ENCODE measurements at regions not wholly inside any gene's neighbourhood (a gene's known extent, or its start where the extent isn't known, plus 50 kb on each side); places are given as distances from the start of the nearest gene placed in this dataset.

DNA sequence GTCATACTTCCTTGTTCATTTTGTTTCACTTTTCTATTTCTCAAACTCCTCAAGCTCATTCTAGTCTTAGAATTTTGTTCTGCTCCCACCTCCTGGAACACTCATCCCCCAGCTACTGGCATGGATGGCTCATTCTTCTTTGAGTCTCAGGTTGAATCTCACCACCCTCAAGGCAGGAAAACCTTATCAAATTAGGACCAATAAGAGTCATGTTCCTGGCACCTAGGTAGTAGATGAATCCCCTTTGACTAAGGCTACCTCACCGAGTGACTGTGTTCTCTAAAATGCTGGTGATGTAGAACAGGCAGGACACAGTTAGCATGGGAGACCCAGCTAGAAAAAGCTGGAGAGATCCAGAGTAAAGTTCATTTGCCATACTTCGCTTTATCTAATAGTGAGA lies 1050.8 kb upstream of the EEF2KMT start:
- no peak overlapping the region for H3K4me3 ChIP-seq (ENCODE audit: low read length)

DNA sequence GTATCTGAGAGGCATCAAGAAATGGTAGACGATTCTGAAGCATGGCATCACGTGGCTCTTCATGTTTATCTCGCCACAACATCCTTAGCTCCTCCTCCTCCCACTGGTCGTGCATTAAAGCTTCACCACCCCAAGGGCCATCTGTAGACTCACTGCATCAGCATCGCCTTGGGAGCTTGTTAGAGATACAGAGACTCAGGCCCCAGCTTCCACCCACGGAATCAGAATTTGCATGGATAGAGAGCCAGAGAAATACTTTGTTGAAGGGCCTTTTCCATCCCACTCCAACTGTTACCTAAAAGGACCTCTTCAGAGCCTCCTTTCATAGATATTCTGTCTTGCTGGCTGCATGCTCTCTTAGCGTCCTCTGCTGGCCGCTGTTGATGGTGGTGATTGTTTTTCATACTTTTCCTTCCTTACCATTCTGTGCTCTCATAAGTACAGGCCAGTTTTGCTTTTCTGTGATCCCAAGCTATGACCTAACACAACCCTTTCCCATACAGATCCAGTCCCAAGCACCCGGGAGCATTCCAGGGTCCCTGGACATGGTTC lies 1049.4 kb upstream of the EEF2KMT start:
- Histone ChIP-seq H3K4me1 (ENCODE audit: insufficient read depth, low read length) (no peaks in the 10 kb centered on the region), H4K20me1 (ENCODE audit: low read length) (no peaks in the 10 kb centered on the region), H3K27ac (ENCODE audit: low read length) (no peak overlapping the region), H3K9me3 (ENCODE audit: low read length) (no peaks in the 10 kb centered on the region), H3K27me3 (ENCODE audit: low read length) (no peaks in the 10 kb centered on the region), H3K9ac (ENCODE audit: low read length) (no peak overlapping the region), H3K79me2 (ENCODE audit: low read length) (no peaks in the 10 kb centered on the region), H3K4me3 (ENCODE audit: low read length) (no peak overlapping the region), H3K36me3 (ENCODE audit: low read depth, low read length) (no peaks in the 10 kb centered on the region), H3F3A (ENCODE audit: low read length, unreplicated experiment) (no peaks in the 10 kb centered on the region), H2AFZ (ENCODE audit: low read length) (no peak overlapping the region), H3K9me2 (replicated peaks; ENCODE audit: low read length) (no peaks in the 10 kb centered on the region), H3K4me2 (ENCODE audit: low read length) (no peak overlapping the region)
- no peak for ATAC-seq
- no peak for DNase-seq
- CTCF ChIA-PET: no interaction called here
- no TSS peak for BruUV-seq (replicated peaks)
- intact Hi-C loops (cut with micrococcal nuclease): no loop called here
- TF ChIP-seq EZH2 (IDR thresholded peaks at IDR 0.05; ENCODE audit: low read length, unreplicated experiment) (no peak), CTCF (conservative IDR thresholded peaks at IDR 0.05; ENCODE audit: low read depth, low read length) (no peak), EZH2phosphoT487 (IDR thresholded peaks at IDR 0.05; ENCODE audit: borderline replicate concordance, low read length) (no peak)
- POLR2A ChIA-PET (ENCODE audit: unreplicated experiment): no interaction called here

More for the DNA sequence above, 1050.8 kb upstream of the EEF2KMT start:
- ChIA-PET POLR2A (ENCODE audit: unreplicated experiment) (no interaction called here), CTCF (no interaction called here)
- Histone ChIP-seq H3K9me2 (replicated peaks; ENCODE audit: low read length) (no peaks in the 10 kb centered on the region), H3K9ac (ENCODE audit: low read length) (no peak overlapping the region), H3F3A (ENCODE audit: low read length, unreplicated experiment) (no peaks in the 10 kb centered on the region), H3K4me2 (ENCODE audit: low read length) (no peak overlapping the region), H3K9me3 (ENCODE audit: low read length) (no peaks in the 10 kb centered on the region), H3K27ac (ENCODE audit: low read length) (no peak overlapping the region), H4K20me1 (ENCODE audit: low read length) (no peaks in the 10 kb centered on the region), H2AFZ (ENCODE audit: low read length) (no peak overlapping the region), H3K36me3 (ENCODE audit: low read depth, low read length) (no peaks in the 10 kb centered on the region), H3K79me2 (ENCODE audit: low read length) (no peaks in the 10 kb centered on the region), H3K27me3 (ENCODE audit: low read length) (no peaks in the 10 kb centered on the region), H3K4me1 (ENCODE audit: insufficient read depth, low read length) (no peaks in the 10 kb centered on the region)
- DNase-seq (no peak), ATAC-seq (no peak)
- no TSS peak for BruUV-seq (replicated peaks)
- intact Hi-C loops (cut with micrococcal nuclease): no loop called here
- no peak for TF ChIP-seq EZH2phosphoT487 (IDR thresholded peaks at IDR 0.05; ENCODE audit: borderline replicate concordance, low read length)
- TF ChIP-seq EZH2 (IDR thresholded peaks at IDR 0.05; ENCODE audit: low read length, unreplicated experiment): no peak
- no peak for TF ChIP-seq CTCF (conservative IDR thresholded peaks at IDR 0.05; ENCODE audit: low read depth, low read length)

DNA sequence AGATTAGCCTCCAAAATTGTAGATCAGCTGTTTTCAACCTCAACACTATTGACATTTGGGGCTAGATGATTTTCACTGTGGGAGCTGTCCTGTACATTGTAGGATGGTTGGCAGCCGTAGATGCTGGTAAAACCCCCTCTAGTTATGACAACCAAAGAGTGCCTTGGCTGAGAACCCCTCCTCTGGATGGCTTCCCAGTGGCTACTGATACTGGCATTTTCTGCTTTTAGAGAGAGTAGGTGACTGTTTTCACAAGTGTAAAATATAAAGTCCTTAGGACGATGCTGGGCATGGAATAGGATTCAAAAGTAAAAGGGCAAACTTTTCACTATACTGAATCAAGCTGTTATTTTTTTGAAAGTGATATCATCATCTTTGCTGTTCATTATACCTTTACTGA lies 1048.8 kb upstream of the EEF2KMT start:
- Histone ChIP-seq H3K4me1 (ENCODE audit: insufficient read depth, low read length) (no peaks in the 10 kb centered on the region), H3K9me3 (ENCODE audit: low read length) (no peaks in the 10 kb centered on the region), H3K4me2 (ENCODE audit: low read length) (no peak overlapping the region), H3K36me3 (ENCODE audit: low read depth, low read length) (no peaks in the 10 kb centered on the region), H3K9me2 (replicated peaks; ENCODE audit: low read length) (no peaks in the 10 kb centered on the region), H3K4me3 (ENCODE audit: low read length) (no peak overlapping the region), H3K79me2 (ENCODE audit: low read length) (no peaks in the 10 kb centered on the region), H3F3A (ENCODE audit: low read length, unreplicated experiment) (no peaks in the 10 kb centered on the region), H2AFZ (ENCODE audit: low read length) (no peak overlapping the region), H3K27me3 (ENCODE audit: low read length) (no peaks in the 10 kb centered on the region), H4K20me1 (ENCODE audit: low read length) (no peaks in the 10 kb centered on the region), H3K27ac (ENCODE audit: low read length) (no peak overlapping the region), H3K9ac (ENCODE audit: low read length) (no peak overlapping the region)
- TF ChIP-seq EZH2phosphoT487 (IDR thresholded peaks at IDR 0.05; ENCODE audit: borderline replicate concordance, low read length) (no peak), CTCF (conservative IDR thresholded peaks at IDR 0.05; ENCODE audit: low read depth, low read length) (no peak), EZH2 (IDR thresholded peaks at IDR 0.05; ENCODE audit: low read length, unreplicated experiment) (no peak)
- BruUV-seq (replicated peaks): no TSS peak
- no peak for ATAC-seq
- intact Hi-C loops (cut with micrococcal nuclease): no loop called here
- DNase-seq: no peak
- ChIA-PET CTCF (no interaction called here), POLR2A (ENCODE audit: unreplicated experiment) (no interaction called here)
